Bronchial epithelial cell (primary cell): ENCODE measurements at regions not wholly inside any gene's neighbourhood (a gene's known extent, or its start where the extent isn't known, plus 50 kb on each side); places are given as distances from the start of the nearest gene placed in this dataset.

ENCODE experiments used
- DNase-seq: peaks from one replicate; pipeline ENCODE4 v3.0.0-alpha.2; 2010; ENCODE audit warnings: low read depth
- FAIRE-seq: peaks from 2 replicates; lab custom pipeline; 2011; peaks lifted over from hg19 to GRCh38; lab: Jason Lieb, UNC
- H3K27me3 ChIP-seq: 2 replicates; pipeline ENCODE4 v1.5.1; 2011; ENCODE audit warnings: low read length; ENCODE audit not compliant: control insufficient read depth, insufficient read depth
- H3K36me3 ChIP-seq: 2 replicates; pipeline ENCODE4 v1.5.1; 2011; ENCODE audit warnings: low read length; ENCODE audit not compliant: control insufficient read depth, insufficient read depth
- H3K4me3 ChIP-seq: 2 replicates; pipeline ENCODE4 v1.5.1; 2011; ENCODE audit warnings: mild to moderate bottlenecking, low read depth, low read length, control low read depth
- CTCF ChIP-seq: IDR thresholded peaks from 2 replicates; pipeline ENCODE4 v1.5.1; 2011; ENCODE audit warnings: mild to moderate bottlenecking, moderate library complexity, low read length, control low read depth, inconsistent platforms; ENCODE audit not compliant: insufficient read depth, severe bottlenecking

GRCh38 chr4:13940921-13941320, 313.4 kb upstream of the BOD1L1 start:
- Histone ChIP-seq H3K27me3 (no peaks in the 10 kb centered on the region), H3K36me3 (no peaks in the 10 kb centered on the region), H3K4me3 (no peak overlapping the region)
- DNase-seq: no peak
- no peak for TF ChIP-seq CTCF
- FAIRE-seq: no peak

GRCh38 chr4:13942977-13943376, 315.5 kb upstream of the BOD1L1 start:
- no peak for TF ChIP-seq CTCF
- DNase-seq (no peak), FAIRE-seq (no peak)
- no peaks in the 10 kb centered on the region for H3K27me3 ChIP-seq
- H3K4me3 ChIP-seq: no peak overlapping the region
- H3K36me3 ChIP-seq: no peaks in the 10 kb centered on the region

DNA sequence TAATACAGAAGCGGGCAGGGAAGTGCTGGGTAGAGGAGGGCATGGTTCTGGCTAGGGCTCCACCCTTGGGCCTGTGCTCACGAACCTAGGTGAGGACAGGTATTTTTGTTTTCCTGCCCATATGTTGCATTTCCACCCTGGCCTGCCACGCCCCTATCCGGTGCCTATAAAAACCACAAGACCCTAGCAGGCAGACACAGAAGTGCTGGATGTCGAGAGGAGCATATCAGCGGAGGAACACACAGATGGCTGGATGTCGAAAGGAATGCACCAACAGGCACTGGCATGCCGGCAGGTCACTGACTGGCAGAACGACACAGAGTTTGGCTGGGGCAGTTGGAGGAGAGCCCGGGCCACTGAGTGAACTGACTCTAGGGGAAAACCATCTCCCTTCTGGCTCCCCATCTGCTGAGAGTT, 316.6 kb upstream of the BOD1L1 start:
- peak; percentile 81 for FAIRE-seq
- peak; percentile 91 for DNase-seq
- Histone ChIP-seq H3K4me3 (no peak overlapping the region), H3K36me3 (no peaks in the 10 kb centered on the region), H3K27me3 (no peaks in the 10 kb centered on the region)
- no peak for TF ChIP-seq CTCF

GRCh38 chr4:13947921-13948320, 320.4 kb upstream of the BOD1L1 start:
- no peak for TF ChIP-seq CTCF
- no peak for DNase-seq
- Histone ChIP-seq H3K36me3 (no peaks in the 10 kb centered on the region), H3K27me3 (no peaks in the 10 kb centered on the region), H3K4me3 (no peak overlapping the region)
- FAIRE-seq: no peak

DNA sequence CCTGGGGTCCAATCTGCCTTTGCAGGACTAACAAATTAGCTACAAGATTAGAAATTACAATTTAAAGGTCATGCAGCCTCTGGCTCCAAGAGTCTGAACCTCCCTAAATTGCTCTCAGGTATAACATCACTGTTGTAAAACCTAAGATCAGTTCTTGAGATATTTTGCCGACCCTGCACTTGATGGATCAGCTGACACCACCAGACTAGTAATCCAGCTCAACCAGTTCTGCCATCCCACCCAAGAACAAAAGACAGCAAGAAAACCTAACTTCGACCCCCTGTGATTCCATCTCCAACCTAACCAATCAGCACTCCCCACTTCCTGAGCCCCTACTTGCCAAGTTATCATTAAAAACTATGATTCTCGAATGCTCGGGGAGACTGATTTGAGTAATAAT, 323.0 kb upstream of the BOD1L1 start:
- H3K27me3 ChIP-seq: no peaks in the 10 kb centered on the region
- H3K36me3 ChIP-seq: no peaks in the 10 kb centered on the region
- no peak for DNase-seq
- no peak for FAIRE-seq
- no peak for TF ChIP-seq CTCF
- no peak overlapping the region for H3K4me3 ChIP-seq

DNA sequence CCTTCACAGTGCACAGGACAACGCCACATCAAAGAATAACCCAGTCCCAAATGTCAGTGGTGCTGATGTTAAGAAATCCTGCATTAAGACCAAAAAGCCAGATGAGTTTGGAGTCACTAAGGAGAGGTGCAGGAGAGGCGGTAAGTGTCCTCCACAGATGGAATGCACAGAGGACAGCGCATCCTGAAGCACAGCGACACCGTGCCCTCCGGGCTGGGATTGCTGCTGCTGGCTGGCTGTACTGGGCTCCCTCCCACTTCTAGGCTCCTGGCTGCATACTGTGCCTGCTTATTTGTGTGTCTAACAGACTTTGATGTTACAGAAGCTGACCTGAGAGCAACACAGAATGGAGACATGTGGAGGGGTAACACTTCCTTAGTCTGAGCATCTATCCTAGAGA, 325.6 kb upstream of the BOD1L1 start:
- DNase-seq (no peak), FAIRE-seq (peak; percentile 13)
- Histone ChIP-seq H3K4me3 (no peak overlapping the region), H3K36me3 (no peaks in the 10 kb centered on the region), H3K27me3 (no peaks in the 10 kb centered on the region)
- no peak for TF ChIP-seq CTCF
